Stimulated activated CD8-positive, alpha-beta memory T cell treated with anti-CD3 and anti-CD28 coated beads, Interleukin-4, amount 100 ng/mL, for 48 hours (primary cell): ENCODE measurements at regions not wholly inside any gene's neighbourhood (a gene's known extent, or its start where the extent isn't known, plus 50 kb on each side); places are given as distances from the start of the nearest gene placed in this dataset.

Experiments
- DNase-seq: peaks from one replicate; pipeline ENCODE4 v3.0.0-alpha.2; 2020

DNA sequence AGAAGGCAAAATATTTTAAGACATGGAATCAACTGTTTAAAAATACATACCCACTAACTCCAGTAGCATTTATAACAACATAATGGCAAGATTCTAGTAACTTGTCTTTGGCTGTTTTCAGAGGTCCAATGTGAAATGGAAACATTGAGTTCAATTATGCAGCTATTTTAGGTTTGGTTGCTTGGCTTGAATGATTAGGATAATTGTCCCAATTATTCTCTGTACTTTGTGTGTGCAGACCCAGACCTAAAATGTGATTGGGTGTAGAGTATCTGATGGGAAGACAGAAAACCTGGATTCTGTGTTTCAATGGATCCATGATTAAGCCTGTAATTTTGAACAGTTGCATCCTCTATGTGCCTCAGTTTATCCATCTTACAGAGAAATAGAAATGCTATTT is 392.7 kb upstream of the NFE2L3 start:
- DNase-seq = no peak

DNA sequence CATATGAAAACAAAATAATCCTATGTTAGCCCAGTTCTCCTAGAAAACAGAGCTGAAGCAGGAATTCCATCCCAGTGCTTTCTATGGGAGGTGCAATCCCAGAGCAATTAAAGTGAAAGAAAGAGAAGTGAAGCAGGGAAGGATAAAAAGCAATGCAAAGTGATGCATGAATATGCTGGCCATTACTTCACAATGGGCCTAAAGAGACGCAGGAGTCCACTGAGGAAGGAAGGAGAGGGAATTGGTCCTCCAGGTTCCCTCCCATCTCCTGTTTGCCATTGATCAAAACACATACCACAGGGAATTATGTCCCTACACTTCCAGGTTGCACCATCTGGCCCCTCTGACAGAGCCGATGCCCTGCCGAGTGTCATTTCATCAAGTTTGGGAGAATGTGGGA is 392.2 kb upstream of the NFE2L3 start:
- DNase-seq = no peak

DNA sequence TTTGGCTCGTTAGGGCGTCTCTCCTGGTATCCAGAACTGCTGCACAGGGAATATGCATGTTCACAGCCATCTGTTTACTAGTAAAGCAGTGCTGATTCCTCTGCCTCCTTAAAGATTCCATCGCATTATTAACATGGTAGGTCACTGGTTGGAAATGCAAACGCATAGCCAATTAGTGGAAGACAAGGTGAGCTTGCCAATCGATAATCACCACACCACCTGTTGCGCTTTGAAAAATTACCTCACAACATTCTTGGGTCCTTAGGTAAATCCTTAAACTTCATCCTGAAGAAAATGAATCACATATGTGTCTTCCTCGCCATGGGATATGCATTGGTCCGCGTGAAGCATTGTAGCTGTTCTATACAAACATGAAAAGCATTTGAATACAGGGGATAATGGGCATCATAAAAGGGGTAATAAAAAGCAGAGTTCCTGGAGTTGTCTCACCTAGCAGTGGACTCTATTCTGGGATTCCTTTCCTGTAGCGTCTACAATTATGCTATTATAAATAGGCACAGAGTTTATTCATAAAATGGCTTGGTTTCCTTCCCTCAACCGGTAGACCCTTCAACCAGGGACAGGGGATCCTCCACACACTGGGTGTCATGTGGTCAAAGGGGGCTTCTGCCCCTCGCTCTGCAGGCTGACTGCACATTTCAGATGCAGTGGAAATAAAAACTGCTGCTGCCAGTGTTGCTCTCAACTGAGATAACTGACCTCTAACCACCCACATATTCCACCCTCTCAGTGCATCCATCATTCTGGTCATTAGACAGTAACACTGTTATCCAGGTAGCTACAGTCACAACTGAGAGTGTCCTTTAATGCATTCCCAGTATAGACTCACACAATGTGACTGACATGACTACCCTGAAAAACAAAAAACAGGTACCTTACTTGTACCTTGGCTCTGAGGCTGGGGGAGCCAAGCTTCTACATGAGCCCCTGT is 389.2 kb upstream of the NFE2L3 start:
- DNase-seq = no peak

DNA sequence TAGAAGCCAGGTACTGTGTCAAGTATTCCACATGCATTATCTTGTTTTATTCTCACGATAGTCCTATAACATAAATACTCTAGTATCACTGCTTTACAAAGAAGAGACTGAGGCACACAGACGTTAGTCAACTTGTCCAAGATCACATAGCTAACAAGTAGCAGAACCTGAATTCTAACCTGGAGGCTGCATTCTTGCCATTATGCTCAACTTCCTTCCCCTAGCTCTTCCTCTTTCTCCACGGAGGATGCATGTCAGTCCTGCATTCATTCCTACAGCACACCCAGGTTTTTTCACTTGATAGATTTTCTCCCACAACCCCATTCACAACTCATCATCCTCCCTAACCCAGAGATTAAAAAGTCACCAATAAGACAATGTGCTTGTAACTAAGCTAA is 388.5 kb upstream of the NFE2L3 start:
- no peak for DNase-seq

DNA sequence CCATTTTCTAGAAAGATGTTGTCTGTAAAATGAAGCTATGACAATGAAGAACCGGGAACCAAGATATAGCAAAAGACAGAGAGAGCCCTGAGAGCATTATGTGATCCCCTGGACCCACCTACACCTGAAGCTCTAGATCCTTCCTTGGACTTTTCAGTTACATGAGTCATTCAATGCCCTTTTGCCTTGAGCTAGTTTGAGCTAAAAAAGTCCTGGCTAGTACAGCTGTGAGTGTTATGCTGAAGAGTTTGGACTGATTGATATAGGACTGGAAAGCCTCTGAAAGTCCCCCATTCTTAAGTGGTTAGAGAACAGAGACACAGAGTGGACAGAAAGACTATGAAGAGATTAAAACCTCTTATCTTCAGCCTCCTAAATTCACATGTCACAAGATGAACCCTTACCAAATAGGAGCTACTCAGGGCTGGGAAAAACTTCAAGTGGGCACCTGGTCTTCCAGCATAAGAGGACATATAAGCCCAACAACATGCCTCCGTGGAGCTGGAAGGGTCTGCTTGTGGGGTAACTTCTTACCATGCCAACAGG is 386.8 kb upstream of the NFE2L3 start:
- DNase-seq = no peak

DNA sequence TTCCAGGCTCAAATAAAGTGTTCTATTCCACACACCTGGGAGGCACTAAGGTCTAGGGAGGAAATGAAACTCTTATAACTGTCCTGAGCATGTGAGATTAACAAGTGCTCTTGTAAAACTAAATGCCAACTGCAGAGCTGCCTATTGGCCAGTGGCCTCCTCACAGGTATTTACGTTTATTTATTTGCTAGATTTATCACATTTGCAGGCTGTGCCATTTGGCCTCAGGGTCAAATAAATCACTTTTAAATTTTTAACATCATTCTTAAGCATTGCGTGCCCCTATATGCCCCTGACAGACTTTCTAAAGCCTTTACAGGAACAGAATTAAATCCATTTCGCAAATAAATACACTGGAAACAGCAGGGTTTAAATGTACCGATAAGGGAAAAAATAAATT is 381.8 kb upstream of the NFE2L3 start:
- no peak for DNase-seq

DNA sequence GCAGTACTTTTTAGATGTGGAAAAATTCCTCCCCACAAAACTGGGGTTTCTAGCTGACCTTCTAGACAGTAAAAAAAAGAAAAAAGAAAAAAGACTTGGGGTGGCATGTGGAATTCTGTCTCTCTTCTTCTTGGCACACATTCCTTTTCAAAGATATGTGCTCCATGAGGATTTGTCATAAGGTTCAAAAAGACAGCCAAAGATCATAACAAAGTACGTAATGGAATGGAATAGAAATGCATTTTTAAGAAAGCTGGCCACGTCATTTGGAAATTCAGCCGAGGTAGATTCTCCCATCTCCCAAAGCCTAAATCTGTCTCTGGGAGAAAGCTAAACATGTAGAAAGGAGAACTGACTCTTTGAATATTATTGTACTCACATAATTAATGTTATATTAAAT is 381.3 kb upstream of the NFE2L3 start:
- no peak for DNase-seq

DNA sequence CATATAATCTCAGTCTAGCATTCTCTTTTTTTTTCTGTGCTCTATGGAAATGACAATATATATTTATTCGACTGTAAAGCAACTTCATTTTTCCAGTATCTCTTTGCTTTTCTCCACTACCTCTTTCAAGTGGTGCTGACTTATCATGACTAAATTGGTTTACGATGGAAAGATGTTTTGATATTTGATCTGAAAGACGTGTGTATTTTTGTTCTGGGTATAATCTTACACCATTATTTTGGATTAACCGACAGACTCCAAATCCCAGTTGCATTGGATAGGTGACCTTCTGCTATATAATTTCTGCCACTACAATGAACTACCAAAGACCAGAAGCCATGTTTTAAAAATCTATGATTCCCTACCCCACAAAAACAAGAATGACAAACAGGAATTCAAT is 380.5 kb upstream of the NFE2L3 start:
- DNase-seq = no peak

DNA sequence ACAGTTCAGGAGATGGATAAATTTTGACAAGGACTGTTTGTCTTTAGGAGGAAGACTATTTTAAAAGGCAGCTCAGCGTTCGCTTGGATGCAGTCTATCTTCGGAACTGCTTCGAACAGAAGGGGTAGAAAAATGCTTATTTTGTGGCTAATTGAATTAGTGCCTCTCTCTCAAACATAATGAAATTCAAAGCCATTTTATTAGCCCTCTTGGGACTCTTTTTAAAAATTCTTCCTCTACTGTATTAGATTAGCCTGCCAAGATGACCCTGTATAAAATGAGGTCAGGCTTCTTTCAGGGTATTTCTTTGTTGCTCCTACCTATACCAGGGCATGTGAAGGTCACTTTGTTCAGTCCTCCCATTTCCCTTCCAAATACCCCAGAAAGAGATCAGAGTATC is 379.2 kb upstream of the NFE2L3 start:
- DNase-seq = no peak

DNA sequence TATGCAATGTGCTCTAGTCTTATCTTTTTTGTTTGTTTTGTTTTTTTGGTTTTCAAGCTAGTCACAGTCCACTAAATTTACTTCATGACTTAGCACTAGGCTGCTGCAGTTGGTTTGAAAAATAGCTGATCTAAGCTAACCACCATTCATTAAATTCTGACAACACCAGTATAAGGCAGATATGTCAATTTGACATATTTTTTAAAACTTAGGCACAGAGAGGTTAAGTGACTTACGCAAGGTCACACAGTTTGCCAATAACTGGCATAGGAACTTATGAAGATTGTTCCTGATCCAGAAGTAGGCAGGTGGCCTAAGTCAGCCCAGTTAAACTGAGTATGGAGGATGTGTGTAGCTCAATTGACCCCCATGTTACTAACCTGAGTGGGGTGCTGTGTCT is 377.3 kb upstream of the NFE2L3 start:
- no peak for DNase-seq

DNA sequence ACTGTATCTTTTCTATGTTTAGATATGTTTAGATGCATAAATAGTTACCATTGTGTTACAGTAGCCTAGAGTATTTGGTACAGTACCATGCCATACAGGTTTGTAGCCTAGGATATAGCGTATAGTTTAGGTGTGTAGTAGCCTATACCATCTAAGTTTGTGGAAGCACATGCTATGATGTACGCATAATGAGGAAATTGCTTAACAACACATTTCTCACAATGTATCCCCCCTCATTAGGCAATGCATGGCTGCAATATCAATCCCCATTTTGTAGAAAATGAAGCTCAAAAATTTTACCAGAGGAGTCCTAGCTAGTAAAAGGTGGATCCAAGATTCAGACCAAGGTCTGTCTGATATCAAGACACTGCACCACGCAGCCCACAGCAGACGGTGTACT is 376.4 kb upstream of the NFE2L3 start:
- no peak for DNase-seq

DNA sequence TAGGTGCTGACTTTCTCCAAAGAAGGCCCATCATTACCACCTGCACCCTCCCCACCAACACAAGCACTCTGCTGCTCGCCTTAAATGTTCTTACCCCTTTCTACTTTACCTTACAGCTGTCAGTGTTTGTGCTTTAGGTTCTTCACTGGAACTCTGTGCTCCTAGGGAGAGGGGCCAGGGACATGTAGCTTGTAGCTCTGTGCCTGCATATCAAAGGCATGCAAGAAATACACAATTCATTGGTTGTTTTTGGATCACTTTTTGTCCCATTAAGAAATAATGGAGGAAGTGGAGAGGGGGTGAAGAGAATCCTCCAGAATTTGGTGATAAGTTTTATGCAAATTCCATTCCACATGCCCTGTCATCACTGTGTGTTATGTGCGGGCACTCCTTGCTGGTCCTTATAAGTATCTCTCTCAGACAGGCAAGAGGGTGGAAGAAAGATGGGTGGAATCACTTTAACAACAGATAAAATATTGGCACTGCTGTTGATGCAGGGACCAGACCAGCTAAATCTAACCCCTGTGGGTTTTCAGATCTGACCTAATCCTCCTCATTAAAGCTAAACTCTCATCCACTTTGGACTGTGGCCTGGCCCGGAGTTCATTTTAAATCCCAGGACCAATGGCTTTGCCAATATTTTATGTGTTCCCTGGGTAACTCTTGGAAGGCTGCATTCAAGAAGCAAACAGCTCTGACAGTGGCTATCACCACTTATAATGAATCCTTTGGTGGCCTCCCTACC is 375.8 kb upstream of the NFE2L3 start:
- no peak for DNase-seq

DNA sequence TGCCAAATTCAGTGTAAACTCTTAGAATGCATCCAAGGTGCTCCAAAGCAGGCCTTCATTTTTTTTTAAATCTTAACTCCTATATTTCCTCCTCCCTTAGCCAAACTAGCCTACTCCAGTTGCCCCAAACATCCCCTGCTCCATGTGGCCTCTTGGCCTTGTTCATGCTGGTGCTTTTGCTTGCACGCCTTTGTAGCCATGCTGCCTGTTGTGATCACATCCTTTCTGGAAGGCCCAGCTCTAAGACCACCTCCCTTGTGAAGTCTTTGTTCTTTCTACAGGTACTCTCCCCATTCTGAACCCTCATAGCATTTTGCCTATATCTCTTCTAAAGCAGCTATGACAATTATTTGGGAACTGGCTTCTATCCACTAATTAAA is 375.3 kb upstream of the NFE2L3 start:
- no peak for DNase-seq

DNA sequence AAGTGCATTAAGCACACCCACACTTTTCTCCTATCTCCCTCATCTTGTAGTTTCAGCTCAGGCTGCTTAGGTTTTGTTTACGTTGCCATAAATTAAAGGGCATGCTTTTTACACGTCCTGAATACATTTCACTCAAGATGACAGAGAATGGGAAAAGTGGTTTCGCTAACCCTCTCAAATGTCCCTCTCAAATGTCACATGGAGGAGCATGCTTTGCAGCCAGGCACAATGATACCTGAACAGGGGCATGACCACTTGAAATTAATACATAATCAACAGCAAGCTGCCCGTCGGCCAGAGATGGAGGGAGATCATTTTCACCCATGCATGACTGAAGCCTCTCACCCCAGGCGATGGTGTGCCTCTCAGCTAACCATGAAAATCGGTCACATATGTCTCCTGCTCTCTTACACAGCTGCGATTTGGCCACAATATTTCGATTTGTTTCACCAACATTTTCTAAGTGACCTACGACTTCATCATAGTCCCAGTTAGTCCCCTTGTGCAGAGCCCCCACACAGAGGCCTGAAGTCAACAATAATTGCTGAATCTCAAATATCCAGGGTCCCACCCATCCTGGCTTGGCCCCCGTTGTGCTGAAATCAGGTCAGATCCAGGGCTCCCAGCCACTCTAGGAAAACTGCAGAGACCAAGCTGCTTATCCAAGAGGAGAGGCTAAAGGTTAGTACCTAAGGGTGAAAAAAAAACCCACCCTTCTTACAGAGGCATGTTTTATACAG is 373.9 kb upstream of the NFE2L3 start:
- no peak for DNase-seq

DNA sequence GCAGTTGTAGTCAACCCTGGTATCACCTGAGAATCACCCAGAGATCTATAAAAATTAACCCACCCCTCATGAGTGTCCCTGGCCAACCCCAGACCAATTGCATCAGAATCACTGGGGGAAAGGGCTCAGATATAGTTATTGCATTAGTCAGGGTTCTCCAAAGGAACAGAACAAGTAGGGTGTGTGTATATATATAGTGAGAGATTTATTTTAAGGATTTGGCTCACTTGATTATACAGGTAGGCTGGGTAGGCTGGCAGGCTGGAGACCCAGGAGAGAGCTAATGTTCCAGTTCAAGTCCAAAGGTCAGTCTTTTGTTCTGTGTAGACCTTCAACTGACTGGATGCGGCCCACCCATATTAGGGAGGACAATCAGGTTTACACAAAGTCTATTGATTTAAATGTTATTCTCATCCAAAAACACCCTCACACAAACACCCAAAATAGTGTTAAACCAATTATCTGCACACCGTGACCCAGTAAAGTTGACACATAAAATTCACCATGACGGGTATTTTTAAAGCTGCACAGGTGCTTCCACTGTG is 372.9 kb upstream of the NFE2L3 start:
- DNase-seq = no peak

DNA sequence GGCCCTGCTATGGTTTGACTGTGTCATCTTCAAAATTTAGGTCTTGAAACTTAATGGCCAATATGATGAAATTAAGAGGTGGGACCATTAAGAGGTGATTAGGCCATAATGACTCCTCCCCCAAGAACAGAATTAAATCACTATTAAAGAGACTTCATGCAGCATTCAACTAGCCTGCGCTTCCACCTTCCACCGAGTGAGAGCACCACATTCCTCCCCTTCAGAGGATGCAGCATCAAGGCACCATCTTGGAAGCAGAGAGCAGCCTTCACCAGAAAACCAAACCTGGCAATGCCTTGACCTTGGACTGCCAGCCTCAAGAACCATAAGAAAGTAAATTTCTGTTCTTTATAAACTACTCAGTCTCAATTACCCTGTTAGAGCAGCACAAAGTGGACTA is 371.1 kb upstream of the NFE2L3 start:
- no peak for DNase-seq

DNA sequence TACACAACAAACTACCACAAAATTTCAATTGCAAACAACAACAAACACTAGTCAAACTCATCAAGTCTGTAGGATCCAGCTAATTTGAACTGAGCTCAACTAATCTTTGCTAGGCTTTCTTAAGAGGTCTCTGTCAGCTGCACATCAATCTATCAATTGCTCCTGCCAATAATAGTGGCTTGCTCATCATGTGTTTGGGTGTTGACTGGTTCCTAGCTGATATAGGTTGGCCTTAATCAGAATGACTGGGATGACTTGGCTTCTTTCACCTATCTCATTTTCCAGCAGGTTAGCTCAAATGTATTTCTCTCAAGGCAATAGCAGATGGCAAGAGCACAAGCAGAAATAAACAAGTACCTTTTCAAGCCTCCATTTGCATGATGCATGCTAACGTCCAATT is 370.3 kb upstream of the NFE2L3 start:
- no peak for DNase-seq

DNA sequence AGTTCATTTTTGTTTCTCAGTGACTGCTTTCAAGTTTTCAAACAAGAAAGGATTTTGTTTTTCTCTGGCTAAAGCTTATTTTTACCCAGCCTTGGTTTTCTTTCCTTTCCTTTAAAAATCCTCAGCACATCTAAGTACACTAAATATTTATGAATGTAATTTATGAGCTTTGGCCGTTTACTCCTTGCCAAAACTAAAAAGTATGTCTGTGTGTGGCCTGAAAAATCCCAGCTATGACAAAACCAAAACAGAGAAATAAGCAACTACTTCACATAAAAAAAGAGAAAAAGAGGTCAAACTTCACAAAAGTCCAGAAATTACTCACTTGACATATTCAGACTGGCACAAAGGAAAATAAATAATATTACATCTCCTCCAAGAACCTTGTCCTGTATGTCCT is 365.1 kb upstream of the NFE2L3 start:
- DNase-seq = no peak

DNA sequence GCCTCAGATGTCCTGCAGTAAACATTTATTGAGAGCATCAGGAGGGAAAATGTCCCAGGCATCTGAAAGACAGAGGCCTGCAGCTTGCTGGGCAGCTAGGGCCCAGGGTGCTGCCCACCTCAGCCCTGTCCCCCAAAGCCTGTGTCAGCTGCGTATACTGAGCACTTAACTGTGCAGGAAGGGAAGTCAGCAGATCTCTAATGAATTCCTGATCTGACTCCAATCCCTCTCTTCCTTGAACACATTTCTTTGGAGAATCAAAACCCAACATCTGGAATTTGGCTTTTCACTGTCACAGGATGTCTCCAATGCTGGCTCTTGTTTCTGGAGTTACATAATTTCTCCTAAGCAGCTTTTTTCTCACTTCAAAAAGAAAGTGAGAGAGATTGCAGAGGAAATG is 364.7 kb upstream of the NFE2L3 start:
- DNase-seq = no peak

DNA sequence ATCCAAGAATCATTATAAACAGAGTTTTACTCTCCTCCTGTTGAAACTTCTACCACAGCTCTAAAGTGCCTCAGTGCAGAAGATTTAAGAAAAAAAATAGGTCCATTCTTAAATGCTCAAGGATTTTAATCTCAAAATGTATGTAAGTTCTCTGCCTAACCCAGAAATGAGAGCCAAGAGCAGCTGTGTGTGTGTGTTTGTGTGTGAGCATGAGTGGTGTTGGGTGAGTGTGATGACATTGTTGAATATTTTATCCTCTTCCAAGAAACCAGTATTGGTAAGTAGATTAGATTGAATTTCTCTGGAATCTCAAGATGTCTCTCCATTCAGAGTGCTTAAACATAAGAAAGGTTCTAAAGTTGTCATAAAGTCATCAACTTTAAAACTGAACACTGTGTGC is 363.6 kb upstream of the NFE2L3 start:
- DNase-seq = no peak

DNA sequence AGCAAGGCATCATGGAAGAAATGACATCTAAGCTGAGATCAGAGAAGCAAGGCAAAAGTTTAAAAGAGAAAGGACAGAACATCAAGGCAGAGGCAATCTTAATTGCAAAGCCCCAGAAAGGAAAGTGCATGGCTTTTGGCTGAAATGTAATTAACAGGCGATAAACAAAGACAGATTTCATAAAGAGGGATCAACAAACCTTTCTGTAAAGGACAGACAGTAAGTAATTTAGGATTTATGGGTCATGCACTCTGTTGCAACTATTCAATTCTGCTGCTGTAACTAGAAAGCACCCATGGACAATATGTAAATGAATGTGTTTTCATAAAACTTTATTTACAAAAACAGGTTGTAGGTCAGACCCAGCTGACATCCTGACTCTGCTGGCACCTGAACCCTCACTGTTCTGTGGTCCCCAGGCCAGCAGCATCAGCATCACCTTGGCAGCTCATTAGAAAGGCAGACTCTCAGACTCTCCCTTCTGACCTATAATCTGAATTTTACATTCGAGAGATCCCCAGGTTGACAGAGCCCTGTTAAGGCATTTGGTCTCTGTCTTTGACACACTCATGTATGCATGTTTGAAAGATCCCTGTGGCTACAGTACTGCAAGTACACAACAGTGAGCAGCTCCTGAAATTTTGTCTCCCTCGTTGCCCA is 362.9 kb upstream of the NFE2L3 start:
- DNase-seq = no peak
